ENCODE measurements at regions not wholly inside any gene's neighbourhood (a gene's known extent, or its start where the extent isn't known, plus 50 kb on each side); places are given as distances from the start of the nearest gene placed in this dataset.

- no peak for DNase-seq (ENCODE audit: low spot score)
- H3K4me1 ChIP-seq (ENCODE audit: insufficient read depth, low read length, poor library complexity, severe bottlenecking) = no peaks in the 10 kb centered on the region
- H3K79me2 ChIP-seq (ENCODE audit: insufficient read depth, low read depth, low read length) = no peaks in the 10 kb centered on the region
- ChIA-PET POLR2A (no interaction called here), CTCF (ENCODE audit: unreplicated experiment) (no interaction called here)
- intact Hi-C loops (cut with micrococcal nuclease; ENCODE audit: unreplicated experiment) = no loop called here
- H3K9me2 ChIP-seq (ENCODE audit: insufficient read depth, low read length) = no peaks in the 10 kb centered on the region
- TF ChIP-seq EZH2phosphoT487 (IDR thresholded peaks at IDR 0.05; ENCODE audit: borderline replicate concordance, low read depth, low read length) (no peak), CTCF (conservative IDR thresholded peaks at IDR 0.05; ENCODE audit: low read length) (no peak)
- H3K36me3 ChIP-seq (ENCODE audit: insufficient read depth, low read length) = no peaks in the 10 kb centered on the region
- H3K27ac ChIP-seq (ENCODE audit: low read depth, low read length, poor library complexity, severe bottlenecking) = no peak overlapping the region
- H4K20me1 ChIP-seq (ENCODE audit: insufficient read depth, low read length) = no peaks in the 10 kb centered on the region
- no peak overlapping the region for H2AFZ ChIP-seq (ENCODE audit: low read length)
- BruUV-seq (replicated peaks) = no TSS peak
- H3K4me3 ChIP-seq (ENCODE audit: low read depth, low read length, poor library complexity, severe bottlenecking) = no peak overlapping the region
- no peak overlapping the region for H3K4me2 ChIP-seq (ENCODE audit: low read length)
- no peaks in the 10 kb centered on the region for H3K9me3 ChIP-seq (ENCODE audit: low read length)
Measured at GRCh38 chr12:126903027-126903876, 1363.7 kb upstream of the TMEM132C start.

GRCh38 chr12:126905752-126906151 lies 1361.2 kb upstream of the TMEM132C start:
- no TSS peak for BruUV-seq (replicated peaks)
- no peak overlapping the region for H3K27ac ChIP-seq (ENCODE audit: low read depth, low read length, poor library complexity, severe bottlenecking)

More at GRCh38 chr12:126905752-126906151, 1361.2 kb upstream of the TMEM132C start:
- H4K20me1 ChIP-seq (ENCODE audit: insufficient read depth, low read length) = no peaks in the 10 kb centered on the region
- no peak for DNase-seq (ENCODE audit: low spot score)
- H3K4me1 ChIP-seq (ENCODE audit: insufficient read depth, low read length, poor library complexity, severe bottlenecking) = no peaks in the 10 kb centered on the region
- no peaks in the 10 kb centered on the region for H3K79me2 ChIP-seq (ENCODE audit: insufficient read depth, low read depth, low read length)
- no peaks in the 10 kb centered on the region for H3K36me3 ChIP-seq (ENCODE audit: insufficient read depth, low read length)
- no peak overlapping the region for H3K4me3 ChIP-seq (ENCODE audit: low read depth, low read length, poor library complexity, severe bottlenecking)
- intact Hi-C loops (cut with micrococcal nuclease; ENCODE audit: unreplicated experiment) = no loop called here
- no peaks in the 10 kb centered on the region for H3K9me3 ChIP-seq (ENCODE audit: low read length)
- CTCF ChIA-PET (ENCODE audit: unreplicated experiment) = no interaction called here
- H3K9me2 ChIP-seq (ENCODE audit: insufficient read depth, low read length) = no peaks in the 10 kb centered on the region
- no peak for TF ChIP-seq EZH2phosphoT487 (IDR thresholded peaks at IDR 0.05; ENCODE audit: borderline replicate concordance, low read depth, low read length)
- no peak for TF ChIP-seq CTCF (conservative IDR thresholded peaks at IDR 0.05; ENCODE audit: low read length)
- no peak overlapping the region for H2AFZ ChIP-seq (ENCODE audit: low read length)
- POLR2A ChIA-PET = no interaction called here
- no peak overlapping the region for H3K4me2 ChIP-seq (ENCODE audit: low read length)
